CD4-positive, alpha-beta T cell treated with Interferon alpha-2 for 1 hour (primary cell): ENCODE measurements at regions not wholly inside any gene's neighbourhood (a gene's known extent, or its start where the extent isn't known, plus 50 kb on each side); places are given as distances from the start of the nearest gene placed in this dataset.

Experiments
- DNase-seq, 2 donors: peaks; one replicate each; pipeline ENCODE4 v3.0.0-alpha.2; 2020 to 2022

DNA sequence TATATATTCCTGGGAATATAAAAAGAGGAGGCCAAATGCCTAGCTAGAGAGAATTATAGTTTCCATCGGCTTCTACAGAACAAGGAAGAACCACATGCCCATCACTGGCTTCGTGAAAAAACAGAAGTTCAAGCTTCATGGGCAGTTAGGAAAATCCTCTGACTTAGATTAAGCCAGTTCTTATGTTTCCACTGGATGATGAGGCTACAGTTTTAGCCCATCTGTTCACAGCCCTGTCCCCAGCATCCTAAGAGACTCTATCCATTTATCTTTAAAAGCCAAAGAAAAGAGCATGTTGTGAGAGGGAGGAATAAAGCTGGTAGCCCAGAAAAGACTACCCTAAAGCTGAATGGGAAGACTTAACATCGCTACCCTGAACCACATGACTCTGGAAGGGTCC lies 285.5 kb upstream of the WWC1 start:
- no peak for DNase-seq

DNA sequence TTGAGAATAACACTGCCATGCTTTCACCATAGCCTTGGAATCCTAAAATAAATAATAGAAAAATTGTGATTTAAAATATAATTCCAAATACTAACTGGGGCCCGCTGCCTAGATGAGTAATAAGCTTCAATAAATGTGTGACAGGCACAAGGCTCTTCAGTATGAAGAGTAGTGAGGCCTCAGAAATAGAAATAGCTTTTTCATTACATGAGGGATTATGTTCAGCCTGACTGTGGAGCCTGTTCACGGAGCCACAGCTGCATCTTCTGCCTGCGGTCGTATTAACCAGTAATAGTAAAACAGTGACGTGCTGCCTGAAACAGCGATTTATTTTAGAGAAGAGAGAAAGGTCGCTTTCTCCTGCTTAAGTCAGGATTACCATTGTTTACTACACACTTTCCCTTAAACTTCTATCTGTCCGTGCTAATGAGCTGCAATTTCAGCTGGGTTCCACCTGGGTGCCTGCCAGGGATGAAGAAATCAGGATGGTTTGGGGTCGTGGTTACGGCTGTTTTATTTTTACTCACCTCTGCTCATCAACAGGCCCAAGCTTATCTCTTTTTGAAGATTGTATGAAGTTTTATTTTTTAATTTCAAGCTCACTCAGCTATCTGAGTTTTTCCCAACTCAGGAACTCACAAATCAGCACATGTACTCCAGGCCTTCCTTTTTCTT lies 284.9 kb upstream of the WWC1 start:
- DNase-seq: no peak

DNA sequence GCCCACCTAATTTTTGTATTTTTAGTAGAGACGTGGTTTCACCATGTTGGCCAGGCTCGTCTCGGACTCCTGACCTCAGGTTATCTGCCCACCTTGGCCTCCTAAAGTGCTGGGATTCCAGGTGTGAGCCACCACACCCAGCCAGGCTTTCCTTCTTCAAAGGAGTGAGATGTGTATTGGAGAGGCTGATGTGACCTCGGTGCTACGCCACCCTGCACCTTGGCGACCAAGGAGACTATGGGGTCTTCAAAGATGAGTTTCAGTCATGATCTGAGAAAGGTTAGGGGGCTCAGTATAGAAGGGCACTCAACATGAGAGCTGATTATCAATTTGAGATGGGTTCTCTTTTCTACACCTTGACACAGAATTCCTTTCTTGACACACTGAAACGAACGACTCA lies 284.2 kb upstream of the WWC1 start:
- no peak for DNase-seq

- no peak for DNase-seq
These were observed 282.9 kb upstream of the WWC1 start for GRCh38 chr5:168008555-168008954.

DNA sequence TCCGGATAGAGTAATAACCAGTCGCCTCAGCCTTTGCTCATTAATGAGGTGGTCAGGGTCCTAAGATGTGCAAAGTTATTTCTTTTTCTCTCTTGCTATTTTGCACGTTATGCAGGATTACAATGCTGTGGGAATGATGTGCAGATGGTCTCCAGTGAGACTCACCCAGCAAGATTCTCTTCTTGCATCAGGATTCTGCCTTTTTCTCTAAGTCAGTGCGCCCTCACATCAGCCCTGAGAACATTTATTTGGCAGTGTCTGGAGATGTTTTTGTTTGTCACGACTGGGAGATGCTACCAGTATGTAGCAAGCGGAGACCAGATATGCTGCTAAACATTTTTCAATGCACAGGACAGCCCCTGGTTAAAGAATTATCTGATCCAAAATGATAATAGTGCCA lies 280.3 kb upstream of the WWC1 start:
- no peak for DNase-seq

GRCh38 chr5:168012006-168012405 lies 279.4 kb upstream of the WWC1 start:
- no peak for DNase-seq

GRCh38 chr5:168013546-168013945 lies 277.9 kb upstream of the WWC1 start:
- DNase-seq: no peak

GRCh38 chr5:168014433-168015123 lies 276.9 kb upstream of the WWC1 start:
- DNase-seq: no peak

DNA sequence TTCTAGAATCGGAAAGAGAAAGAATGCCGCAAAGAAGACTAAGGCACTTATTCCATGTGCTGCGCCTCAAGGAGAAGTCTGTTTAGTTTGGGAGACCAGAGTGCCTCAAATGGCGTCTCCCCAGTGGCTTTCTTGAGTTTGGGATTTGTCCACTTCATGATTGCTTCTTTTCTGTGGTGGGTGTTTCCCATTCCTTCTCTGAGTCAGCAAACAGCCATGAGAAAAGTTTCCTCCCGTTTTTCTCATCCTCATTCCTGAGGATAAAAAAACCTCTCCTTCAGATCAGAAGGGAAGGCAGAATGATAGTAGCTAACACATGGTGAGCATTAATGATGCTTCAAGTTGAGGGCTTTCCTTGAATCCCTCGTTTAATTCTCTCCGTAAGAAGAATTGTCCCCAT lies 275.9 kb upstream of the WWC1 start:
- no peak for DNase-seq

DNA sequence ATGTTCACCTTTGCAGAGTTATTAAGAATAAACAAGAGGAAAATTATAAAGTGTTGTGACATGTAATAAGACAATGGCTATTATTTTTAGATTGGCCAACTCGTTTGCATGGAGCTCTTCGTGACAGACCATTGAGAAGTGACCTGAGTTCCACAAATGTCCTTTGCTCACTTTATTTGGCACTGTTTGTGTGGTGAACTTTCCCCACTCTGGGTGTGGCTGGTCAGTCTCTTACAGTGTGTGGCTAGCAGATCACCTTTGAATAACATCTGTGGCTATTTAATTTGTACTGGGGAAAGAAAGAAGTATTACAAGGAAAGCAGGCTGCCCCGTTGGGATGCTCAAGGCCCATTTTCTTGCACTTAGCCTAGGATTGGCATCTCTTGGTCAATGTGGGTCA lies 274.1 kb upstream of the WWC1 start:
- DNase-seq: no peak

DNA sequence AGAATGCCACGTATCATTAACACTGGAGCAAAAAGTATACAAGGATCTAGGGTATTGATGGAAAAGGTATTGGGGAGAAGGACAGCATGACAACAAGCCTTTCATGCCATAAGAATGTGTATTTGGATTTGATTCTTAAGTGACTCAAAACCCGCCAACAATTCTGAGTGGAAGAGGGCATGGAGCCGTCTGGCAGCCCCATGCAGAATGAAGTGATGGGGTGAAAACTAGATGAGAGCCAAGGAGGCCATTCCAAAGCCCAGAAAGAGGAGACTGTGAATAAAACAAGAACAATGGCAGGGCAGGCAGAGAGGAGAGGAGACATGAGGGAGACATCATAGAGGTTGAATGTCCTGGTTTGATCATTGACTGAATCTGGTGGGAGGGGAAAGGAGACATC lies 272.3 kb upstream of the WWC1 start:
- DNase-seq: no peak

GRCh38 chr5:168020542-168021294 lies 270.7 kb upstream of the WWC1 start:
- no peak for DNase-seq

DNA sequence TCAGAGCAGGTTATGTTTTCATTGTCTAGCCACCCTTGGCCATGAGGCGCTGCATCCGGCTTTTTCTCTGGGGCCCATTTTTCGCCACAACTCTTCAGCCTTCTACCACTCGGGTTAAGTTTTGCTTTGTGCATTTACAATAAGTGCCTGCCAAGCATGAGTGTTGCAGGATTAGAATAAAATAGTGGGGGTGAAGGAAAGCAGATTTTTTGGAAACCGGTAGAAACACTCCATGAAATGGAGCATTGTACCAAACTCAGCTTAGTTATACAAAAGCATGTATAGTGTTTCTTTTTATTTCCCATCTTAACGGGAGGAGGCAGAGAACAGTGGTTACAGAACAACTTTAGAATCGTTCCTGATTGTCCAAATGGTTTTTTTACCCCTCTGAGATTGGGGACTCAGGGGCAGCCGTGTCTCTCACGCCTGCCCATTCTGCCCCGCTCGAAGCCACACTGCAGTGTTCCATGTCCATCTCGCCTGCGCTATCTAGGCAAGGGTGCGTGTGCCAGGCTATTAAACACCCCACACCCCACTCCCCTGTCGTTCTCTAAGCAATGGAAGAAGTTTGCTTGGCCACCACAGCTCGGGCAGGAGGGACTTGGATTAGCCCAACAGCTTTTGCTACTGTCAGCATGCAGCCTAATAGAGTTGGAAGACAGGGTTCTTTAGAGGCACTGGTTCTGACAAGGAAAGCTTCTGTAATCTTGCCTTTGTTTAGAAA lies 268.8 kb upstream of the WWC1 start:
- DNase-seq: no peak

DNA sequence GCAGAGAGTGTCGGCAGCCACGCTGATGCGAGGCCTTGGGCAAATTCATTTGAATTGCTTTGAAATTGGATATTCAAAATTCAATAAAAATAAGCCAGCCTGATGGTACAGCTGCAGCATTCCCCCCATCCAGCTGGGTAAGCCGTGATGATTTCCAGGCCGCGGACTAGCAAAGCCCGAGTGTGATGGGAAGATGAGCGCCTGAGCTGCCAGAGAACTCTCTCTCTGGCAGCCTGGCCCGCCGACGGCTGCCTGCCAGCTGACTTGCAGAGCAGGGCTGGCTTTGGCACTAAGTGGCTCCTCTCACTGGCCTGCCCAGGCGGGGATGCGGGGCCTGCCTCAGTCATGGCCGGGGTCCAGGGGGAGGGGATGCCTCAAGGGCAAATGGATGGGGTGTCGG lies 268.3 kb upstream of the WWC1 start:
- no peak for DNase-seq

GRCh38 chr5:168024306-168024705 lies 267.1 kb upstream of the WWC1 start:
- DNase-seq: no peak

DNA sequence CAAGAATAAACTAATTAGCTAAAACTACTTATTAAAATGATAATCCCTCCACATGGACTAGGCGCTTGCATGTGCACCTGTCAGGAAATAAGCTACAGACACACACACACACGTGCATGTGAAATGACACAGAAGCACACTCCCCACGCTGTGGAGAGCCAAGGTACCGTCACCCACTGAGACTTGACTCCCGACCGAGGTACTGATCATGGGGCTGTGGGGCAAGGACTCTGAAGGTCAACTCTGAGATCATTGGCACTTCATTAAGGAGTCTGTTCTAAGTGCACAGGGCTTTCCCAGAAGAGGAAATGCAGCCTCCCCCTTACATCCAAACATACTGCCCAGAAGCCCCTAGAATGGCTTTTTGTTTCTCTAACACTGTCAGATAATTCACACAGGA lies 264.4 kb upstream of the WWC1 start:
- no peak for DNase-seq

DNA sequence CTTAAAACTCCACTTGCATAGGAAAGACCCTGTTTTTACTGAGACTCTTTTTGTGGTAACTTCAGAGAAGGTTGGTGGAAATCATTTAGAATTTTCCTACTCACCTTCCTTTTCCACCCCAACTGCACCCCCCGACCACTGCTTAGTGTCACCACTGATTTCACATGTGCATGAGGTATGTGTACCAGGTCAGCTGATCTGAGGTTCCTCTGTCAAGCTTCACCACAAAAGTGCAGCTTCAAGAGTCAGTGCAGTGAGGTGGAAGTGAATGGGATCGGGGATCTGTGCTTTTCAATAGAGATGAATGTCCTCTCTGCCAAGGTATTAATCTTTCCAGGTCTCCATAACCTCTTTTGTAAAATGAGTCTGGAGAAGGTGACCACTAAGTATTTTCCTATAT lies 260.5 kb upstream of the WWC1 start:
- DNase-seq: no peak

DNA sequence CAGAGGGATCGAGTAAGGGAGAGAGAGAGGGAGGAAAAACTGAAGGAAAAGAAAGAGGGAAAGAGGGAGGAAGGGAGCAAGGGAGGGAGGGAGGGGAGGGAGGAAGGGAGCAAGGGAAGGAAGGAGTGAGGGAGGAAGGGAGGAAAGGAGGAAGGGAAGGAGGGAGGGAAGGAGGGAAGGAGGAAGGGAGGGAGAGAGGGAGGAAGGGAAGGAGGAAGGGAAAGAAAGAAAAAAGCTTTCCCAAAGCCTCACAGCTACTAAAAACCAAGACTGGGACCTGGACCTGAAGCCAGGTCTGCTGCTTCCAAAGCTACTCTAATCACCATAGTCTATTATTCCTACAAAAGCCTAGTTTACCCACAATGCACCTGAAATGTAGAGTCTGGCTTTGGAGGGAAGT lies 259.8 kb upstream of the WWC1 start:
- DNase-seq: no peak

DNA sequence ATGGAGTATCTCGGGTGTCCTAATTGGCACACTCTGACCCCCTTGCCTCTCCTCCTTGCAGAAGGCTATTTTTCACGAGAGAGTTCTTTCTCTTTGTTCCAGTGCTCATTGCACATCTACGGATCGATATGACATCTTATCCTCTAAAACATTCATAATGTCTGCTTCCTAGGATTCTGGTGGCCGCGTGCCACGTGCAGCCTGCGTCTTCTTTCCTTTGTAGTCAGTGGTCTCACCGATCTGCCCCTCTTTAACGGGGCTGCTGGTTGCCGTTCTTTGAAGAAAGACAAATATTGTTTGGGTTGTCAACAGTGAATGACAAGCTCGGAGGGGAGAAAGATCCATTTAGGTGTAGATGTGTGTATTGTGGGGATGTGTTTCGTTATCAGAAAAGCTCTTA lies 252.4 kb upstream of the WWC1 start:
- no peak for DNase-seq

DNA sequence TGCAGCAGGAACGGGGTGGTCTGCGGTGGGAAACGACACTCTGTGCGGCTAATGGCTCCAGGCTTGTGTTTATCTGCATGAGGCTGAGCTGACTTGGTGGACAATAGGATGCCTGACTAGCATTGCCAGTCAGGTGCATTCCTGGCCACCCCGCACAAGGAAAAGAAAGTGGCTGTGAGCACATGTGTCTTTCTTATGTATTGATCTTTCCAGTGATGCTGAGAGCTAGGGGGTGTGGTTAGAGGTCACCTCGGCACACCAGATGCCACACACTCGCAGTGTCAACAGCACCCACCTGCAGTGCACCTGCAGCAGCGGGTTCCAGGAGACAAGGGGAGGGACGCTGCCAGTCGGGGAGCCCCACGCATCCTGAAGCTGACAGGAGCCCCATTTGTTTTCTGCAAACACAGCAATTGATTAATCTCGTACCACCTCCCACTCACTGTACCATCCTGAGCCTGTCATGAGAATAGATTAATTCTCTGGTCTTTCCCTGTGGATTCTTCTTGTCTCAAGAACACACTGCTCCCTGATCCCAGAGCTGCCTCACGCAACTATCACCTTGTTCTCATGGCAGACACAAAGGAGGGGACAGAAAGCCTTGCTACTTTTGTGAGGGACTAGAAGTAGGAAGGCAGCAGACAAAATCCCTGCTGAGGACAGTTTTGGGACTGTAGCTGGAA lies 251.7 kb upstream of the WWC1 start:
- no peak for DNase-seq

- DNase-seq: no peak
These were observed 249.9 kb upstream of the WWC1 start for GRCh38 chr5:168041583-168041982.

GRCh38 chr5:168042284-168043068 lies 249.0 kb upstream of the WWC1 start:
- DNase-seq: no peak
